ENCODE measurements at regions not wholly inside any gene's neighbourhood (a gene's known extent, or its start where the extent isn't known, plus 50 kb on each side); places are given as distances from the start of the nearest gene placed in this dataset.

- ATAC-seq (no peak), DNase-seq (no peak)
- Histone ChIP-seq H2AFZ (ENCODE audit: low read length) (no peak overlapping the region), H3K4me1 (ENCODE audit: insufficient read depth, low read length) (no peaks in the 10 kb centered on the region), H3K9ac (ENCODE audit: low read length) (no peak overlapping the region), H4K20me1 (ENCODE audit: low read length) (no peaks in the 10 kb centered on the region), H3K27ac (ENCODE audit: low read length) (no peak overlapping the region), H3K4me2 (ENCODE audit: low read length) (no peak overlapping the region), H3F3A (ENCODE audit: low read length, unreplicated experiment) (no peaks in the 10 kb centered on the region), H3K9me3 (ENCODE audit: low read length) (no peaks in the 10 kb centered on the region), H3K36me3 (ENCODE audit: low read depth, low read length) (no peaks in the 10 kb centered on the region), H3K9me2 (replicated peaks; ENCODE audit: low read length) (no peaks in the 10 kb centered on the region), H3K4me3 (ENCODE audit: low read length) (no peak overlapping the region), H3K27me3 (ENCODE audit: low read length) (peaks cover 19% of the 10 kb centered on the region), H3K79me2 (ENCODE audit: low read length) (no peaks in the 10 kb centered on the region)
- POLR2A ChIA-PET (ENCODE audit: unreplicated experiment), result no interaction called here
- CTCF ChIA-PET, result no interaction called here
- intact Hi-C loops (cut with micrococcal nuclease), result no loop called here
- BruUV-seq (replicated peaks), result no TSS peak
- TF ChIP-seq CTCF (conservative IDR thresholded peaks at IDR 0.05; ENCODE audit: low read depth, low read length), result no peak
- no peak for TF ChIP-seq EZH2 (IDR thresholded peaks at IDR 0.05; ENCODE audit: low read length, unreplicated experiment)
- no peak for TF ChIP-seq EZH2phosphoT487 (IDR thresholded peaks at IDR 0.05; ENCODE audit: borderline replicate concordance, low read length)
Observed at GRCh38 chr22:48105259-48105658, 1342.8 kb downstream of the TBC1D22A start.

GRCh38 chr22:48104766-48105165 lies 1342.3 kb downstream of the TBC1D22A start:
- intact Hi-C loops (cut with micrococcal nuclease), result no loop called here
- TF ChIP-seq CTCF (conservative IDR thresholded peaks at IDR 0.05; ENCODE audit: low read depth, low read length), result no peak
- no peak for TF ChIP-seq EZH2phosphoT487 (IDR thresholded peaks at IDR 0.05; ENCODE audit: borderline replicate concordance, low read length)
- no peak for TF ChIP-seq EZH2 (IDR thresholded peaks at IDR 0.05; ENCODE audit: low read length, unreplicated experiment)
- BruUV-seq (replicated peaks), result no TSS peak
- H3K4me1 ChIP-seq (ENCODE audit: insufficient read depth, low read length), result no peaks in the 10 kb centered on the region
- no peaks in the 10 kb centered on the region for H4K20me1 ChIP-seq (ENCODE audit: low read length)
- H3K9me2 ChIP-seq (replicated peaks; ENCODE audit: low read length), result no peaks in the 10 kb centered on the region
- no peaks in the 10 kb centered on the region for H3K79me2 ChIP-seq (ENCODE audit: low read length)
- H3K27ac ChIP-seq (ENCODE audit: low read length), result no peak overlapping the region
- ATAC-seq, result no peak
- H3K9ac ChIP-seq (ENCODE audit: low read length), result no peak overlapping the region
- DNase-seq, result no peak
- no peak overlapping the region for H2AFZ ChIP-seq (ENCODE audit: low read length)
- POLR2A ChIA-PET (ENCODE audit: unreplicated experiment), result no interaction called here
- H3K27me3 ChIP-seq (ENCODE audit: low read length), result peaks cover 19% of the 10 kb centered on the region
- H3F3A ChIP-seq (ENCODE audit: low read length, unreplicated experiment), result no peaks in the 10 kb centered on the region
- H3K36me3 ChIP-seq (ENCODE audit: low read depth, low read length), result no peaks in the 10 kb centered on the region
- no peak overlapping the region for H3K4me3 ChIP-seq (ENCODE audit: low read length)
- no peaks in the 10 kb centered on the region for H3K9me3 ChIP-seq (ENCODE audit: low read length)
- CTCF ChIA-PET, result no interaction called here
- H3K4me2 ChIP-seq (ENCODE audit: low read length), result no peak overlapping the region

- ChIA-PET POLR2A (ENCODE audit: unreplicated experiment) (no interaction called here), CTCF (no interaction called here)
- Histone ChIP-seq H3K36me3 (ENCODE audit: low read depth, low read length) (no peaks in the 10 kb centered on the region), H4K20me1 (ENCODE audit: low read length) (no peaks in the 10 kb centered on the region), H3K27ac (ENCODE audit: low read length) (no peak overlapping the region), H3K4me2 (ENCODE audit: low read length) (no peak overlapping the region), H3K4me3 (ENCODE audit: low read length) (no peak overlapping the region), H3K27me3 (ENCODE audit: low read length) (peaks cover 19% of the 10 kb centered on the region), H3K9me3 (ENCODE audit: low read length) (no peaks in the 10 kb centered on the region), H3K4me1 (ENCODE audit: insufficient read depth, low read length) (no peaks in the 10 kb centered on the region), H3K79me2 (ENCODE audit: low read length) (no peaks in the 10 kb centered on the region), H3K9ac (ENCODE audit: low read length) (no peak overlapping the region), H3K9me2 (replicated peaks; ENCODE audit: low read length) (no peaks in the 10 kb centered on the region), H2AFZ (ENCODE audit: low read length) (no peak overlapping the region), H3F3A (ENCODE audit: low read length, unreplicated experiment) (no peaks in the 10 kb centered on the region)
- TF ChIP-seq EZH2phosphoT487 (IDR thresholded peaks at IDR 0.05; ENCODE audit: borderline replicate concordance, low read length), result no peak
- no peak for DNase-seq
- BruUV-seq (replicated peaks), result no TSS peak
- ATAC-seq, result no peak
- intact Hi-C loops (cut with micrococcal nuclease), result no loop called here
Observed at GRCh38 chr22:48104102-48104738, 1341.8 kb downstream of the TBC1D22A start.

Measured in PC-3 (cell line).